Stimulated activated CD8-positive, alpha-beta memory T cell treated with anti-CD3 and anti-CD28 coated beads, Interleukin-7, amount 100 ng/mL, for 1 hour (primary cell): ENCODE measurements at regions not wholly inside any gene's neighbourhood (a gene's known extent, or its start where the extent isn't known, plus 50 kb on each side); places are given as distances from the start of the nearest gene placed in this dataset.
"Not testable (repeated sequence)": the region's sequence is repeated elsewhere in the genome, so short reads cannot be mapped to it uniquely, and the experiment has no call there.

Source experiments
- DNase-seq, 2 donors: peaks; one replicate each; pipeline ENCODE4 v3.0.0-alpha.2; 2020; ENCODE audit warnings: low read depth in 2 of 2

DNA sequence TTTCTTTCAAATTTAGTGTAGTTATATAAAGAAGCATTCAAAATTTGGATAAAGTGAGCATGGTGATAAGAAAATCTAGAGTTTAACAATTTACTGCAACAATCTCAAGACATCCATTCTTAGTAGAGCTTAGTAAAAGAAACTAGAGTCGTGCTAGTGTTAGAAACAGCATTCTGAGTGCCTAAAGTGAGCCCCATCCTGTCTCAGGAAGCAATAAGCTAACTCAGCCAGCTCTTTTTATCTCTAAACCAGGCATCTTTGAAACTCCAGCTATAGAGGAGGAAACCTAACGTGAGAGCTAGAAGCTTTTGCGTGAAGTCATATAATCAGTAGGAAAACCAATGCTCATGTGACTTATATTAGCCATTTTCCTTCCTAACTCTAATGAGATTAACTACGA is 1187.1 kb upstream of the EPHA6 start:
- no peak for DNase-seq

GRCh38 chr3:95627697-95628096 is 1186.7 kb upstream of the EPHA6 start:
- DNase-seq: no peak

DNA sequence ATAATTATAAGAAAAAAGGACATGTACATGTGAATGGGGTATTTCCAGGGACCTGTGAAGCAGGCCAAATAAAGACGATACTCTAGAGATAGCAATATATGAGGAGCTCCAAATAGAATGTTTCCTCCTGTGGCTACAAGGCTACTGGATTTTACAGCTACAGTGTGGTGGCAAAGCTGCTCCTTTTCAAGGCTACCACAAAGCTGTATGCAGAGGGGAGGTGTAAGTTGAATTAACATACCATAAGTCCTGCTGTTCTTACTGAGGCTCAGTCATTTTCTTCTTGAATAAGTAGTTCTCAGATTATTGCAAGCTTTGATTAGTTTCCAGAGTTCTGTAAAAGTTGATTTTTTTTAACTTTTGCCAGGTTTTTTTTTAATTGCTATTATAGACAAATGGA is 1184.6 kb upstream of the EPHA6 start:
- DNase-seq: no peak

- no peak for DNase-seq
These were observed 1169.1 kb upstream of the EPHA6 start for GRCh38 chr3:95645291-95645690.

GRCh38 chr3:95654570-95655362 is 1159.6 kb upstream of the EPHA6 start:
- no peak for DNase-seq

DNA sequence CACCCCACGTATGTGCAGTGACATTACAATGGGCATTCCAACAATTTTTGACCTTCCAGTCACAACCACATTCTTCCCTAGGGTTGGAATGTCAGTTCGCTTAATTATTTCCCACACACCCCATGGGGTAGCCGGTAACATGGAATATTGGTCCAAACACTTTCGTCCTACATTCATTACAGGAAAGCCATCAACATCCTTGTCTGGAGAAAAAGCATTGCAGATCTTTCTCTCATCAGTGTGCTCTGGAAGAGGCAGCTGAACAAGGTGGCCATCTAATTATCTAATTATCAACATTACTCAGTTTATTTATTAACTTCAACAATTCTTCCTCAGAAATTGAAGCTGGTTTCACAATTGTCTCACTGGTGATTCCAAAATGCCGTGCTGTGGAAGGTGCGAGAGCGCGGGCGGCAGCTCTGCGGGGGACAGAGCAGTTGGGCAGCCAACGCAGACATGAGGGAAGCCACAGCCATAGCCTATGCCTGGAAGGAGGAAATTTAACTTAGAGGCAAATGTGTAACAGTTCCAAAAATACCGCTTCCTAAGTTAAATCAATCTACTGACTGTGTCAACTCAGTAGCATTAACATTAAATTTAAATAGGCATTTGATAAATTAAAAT is 1158.9 kb upstream of the EPHA6 start:
- DNase-seq: no peak

DNA sequence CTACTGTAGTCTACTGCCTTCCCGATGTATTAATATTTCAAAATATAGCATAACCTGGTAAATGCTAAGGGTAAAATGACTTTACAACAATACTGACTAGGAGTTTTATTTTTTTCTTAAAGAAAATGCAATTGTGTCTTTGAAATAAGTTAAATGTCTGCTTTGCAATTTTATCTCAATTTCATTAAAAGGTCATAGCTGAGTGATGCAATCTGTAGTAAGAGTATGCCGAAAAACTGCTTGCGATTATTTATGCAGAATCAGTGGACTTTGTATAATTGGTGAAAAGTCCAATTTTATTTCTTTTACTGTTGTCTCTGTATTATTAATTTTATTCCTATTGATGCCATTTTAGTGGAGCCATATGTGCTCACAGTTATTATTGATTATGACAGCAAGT is 1143.6 kb upstream of the EPHA6 start:
- DNase-seq: no peak

DNA sequence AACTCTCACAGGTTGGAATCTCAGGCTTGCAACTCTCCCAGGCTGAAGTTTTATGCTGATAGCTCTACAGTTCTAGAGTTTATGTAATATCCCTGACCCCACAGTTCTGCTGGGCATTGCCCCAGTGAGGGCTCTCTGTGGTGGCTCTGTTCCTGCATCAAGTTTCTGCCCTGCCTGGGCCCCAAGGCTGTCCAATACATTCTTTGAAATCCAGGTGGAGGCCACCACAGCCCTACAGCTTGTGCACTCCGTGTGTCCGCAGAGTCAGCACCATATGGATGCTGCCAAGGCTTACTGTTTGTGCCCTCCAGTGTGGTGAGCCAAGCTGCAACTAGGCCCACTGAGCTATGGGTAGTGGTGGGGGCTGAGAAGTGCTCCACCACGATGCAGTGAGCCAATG is 1141.2 kb upstream of the EPHA6 start:
- DNase-seq: no peak

GRCh38 chr3:95705786-95706418 is 1108.5 kb upstream of the EPHA6 start:
- DNase-seq: no peak

DNA sequence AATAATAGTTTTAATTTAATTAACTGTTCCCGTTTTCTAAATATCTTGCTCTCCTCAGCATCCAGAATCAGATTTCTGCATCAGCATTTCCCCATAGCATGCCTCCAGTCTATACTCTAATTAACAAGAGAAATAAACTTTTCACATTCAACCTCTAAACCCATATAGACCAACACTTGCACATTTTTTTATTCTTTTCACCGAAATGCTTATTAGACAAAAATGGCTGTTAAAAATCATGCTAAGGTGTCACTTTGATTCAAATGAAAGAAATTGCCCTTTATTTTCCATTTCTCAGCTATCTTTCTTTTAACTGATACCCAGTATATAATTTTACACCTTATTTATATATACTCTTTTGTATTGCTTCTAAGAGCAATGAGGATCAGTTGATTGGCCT is 1107.1 kb upstream of the EPHA6 start:
- no peak for DNase-seq

DNA sequence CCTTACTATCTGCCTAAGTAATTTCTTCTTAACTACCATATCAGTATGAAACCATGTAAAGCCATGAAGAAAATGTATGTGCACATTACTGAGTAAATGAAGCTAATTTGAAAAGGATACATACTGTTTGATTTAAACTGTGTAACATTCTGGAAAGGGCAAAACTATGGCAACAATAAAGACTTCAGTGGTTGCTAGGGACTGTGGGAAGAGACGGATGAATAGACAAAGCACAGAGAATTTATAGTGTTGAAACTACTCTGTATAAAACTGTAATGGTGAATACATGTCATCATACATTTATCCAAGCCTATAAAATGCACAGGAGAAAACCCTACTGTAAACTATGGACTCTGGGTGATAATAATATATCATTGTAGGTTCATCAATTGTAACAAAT is 1103.7 kb upstream of the EPHA6 start:
- DNase-seq: no peak

DNA sequence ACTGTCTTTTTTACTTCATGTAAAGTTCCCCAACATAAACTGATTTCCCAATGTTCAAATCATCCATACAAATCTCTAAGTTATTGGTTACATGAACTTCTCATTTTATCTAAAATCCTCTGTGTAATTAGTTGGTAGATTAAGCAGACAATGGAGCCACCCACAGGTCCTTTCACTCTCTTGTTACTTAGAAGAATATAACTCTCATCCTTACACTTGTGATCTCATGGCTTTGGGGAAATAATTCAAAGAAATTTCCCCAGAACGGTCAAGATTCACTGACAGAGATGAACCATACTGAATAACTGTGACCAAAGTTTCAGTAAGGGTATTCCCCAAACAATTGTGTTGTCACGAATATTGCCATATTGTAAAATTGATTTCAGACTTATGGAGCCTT is 1102.6 kb upstream of the EPHA6 start:
- no peak for DNase-seq

DNA sequence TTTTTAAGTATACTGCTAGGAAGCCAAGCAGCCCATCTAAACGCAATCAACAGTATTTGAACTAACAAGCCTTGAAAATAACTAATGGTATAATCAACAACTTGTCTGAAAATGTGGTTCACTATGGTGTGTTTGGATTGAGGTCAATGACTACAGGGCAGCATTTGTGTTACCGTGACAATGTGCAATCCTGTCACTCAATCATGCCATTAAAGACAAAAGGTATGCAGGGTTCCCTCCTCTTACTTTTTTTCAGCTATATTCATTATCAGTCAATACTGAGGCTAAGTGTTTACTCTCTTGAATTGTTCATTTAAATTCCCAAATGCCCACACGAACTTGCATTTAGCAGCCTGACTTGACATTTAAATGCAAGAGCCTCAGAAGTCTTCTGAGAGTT is 1099.3 kb upstream of the EPHA6 start:
- no peak for DNase-seq

GRCh38 chr3:95717048-95717447 is 1097.3 kb upstream of the EPHA6 start:
- DNase-seq: no peak

DNA sequence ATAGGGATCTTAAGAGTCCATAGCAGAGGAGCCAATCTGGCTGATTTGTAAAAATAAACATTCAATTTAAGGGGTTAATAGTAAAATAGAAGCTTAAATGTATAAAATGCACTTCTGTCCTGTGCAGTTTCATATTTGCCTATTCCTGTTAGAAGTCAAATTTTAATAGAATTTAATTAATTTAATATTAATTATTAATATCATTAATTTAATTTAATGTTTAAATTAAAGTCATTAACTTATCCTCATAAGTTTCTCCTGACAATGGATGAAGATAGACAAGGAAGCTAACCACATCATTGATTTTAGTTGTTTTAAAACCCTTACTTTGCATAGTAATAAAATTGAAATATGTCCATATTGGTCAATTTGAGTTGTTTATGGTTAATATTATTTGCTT is 1096.2 kb upstream of the EPHA6 start:
- no peak for DNase-seq

- no peak for DNase-seq
These were observed 1094.9 kb upstream of the EPHA6 start for GRCh38 chr3:95719481-95719880.

- no peak for DNase-seq
These were observed 1092.5 kb upstream of the EPHA6 start for GRCh38 chr3:95721938-95722337.

- no peak for DNase-seq
These were observed 1088.6 kb upstream of the EPHA6 start for GRCh38 chr3:95725770-95726169.

GRCh38 chr3:95731753-95732152 is 1082.6 kb upstream of the EPHA6 start:
- no peak for DNase-seq

DNA sequence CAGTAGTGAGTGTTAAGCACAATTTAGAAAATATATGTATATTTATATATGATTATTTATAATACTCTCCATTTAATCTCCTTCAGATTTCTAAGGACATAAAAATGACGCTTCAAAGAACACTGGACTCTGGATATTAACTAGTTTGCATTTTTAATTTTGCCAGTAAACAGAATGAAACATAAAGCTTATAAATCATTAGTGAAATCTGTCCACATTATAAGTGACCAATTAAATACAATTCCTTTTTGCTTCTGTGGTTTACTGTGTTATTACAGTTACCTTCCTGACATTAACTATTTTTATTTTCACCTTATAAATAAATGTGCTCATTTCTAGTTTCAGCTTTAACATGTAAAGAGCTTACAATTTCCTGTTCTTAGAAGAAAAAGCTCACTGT is 1081.1 kb upstream of the EPHA6 start:
- DNase-seq: no peak

DNA sequence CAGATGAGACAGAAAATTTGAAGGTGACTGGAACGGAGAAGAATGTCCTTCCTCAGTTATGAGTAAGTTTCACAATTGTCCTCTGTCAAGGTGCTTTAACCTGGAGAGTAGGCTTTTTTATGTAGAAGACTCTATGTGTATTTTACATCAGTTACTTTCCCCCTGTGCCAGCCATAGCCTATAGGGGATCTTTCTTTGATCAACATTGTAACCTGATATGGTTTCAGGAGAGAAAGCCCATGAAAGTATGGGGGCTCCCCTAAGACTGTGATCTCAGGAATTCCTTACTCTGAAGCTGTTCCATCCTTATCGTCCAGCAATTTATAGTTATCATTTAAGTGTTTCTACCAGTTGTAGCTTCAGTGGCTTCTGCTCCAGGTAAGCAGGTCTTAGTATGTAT is 1076.3 kb upstream of the EPHA6 start:
- no peak for DNase-seq

GRCh38 chr3:95744896-95745295 is 1069.5 kb upstream of the EPHA6 start:
- not testable (repeated sequence) for DNase-seq

- DNase-seq: no peak
These were observed 1064.3 kb upstream of the EPHA6 start for GRCh38 chr3:95750097-95750496.
